Keratinocyte (primary cell): ENCODE measurements at regions not wholly inside any gene's neighbourhood (a gene's known extent, or its start where the extent isn't known, plus 50 kb on each side); places are given as distances from the start of the nearest gene placed in this dataset.

ENCODE experiments used
- CTCF ChIP-seq, 3 experiments: IDR thresholded peaks in 1 of 3; conservative IDR thresholded peaks in 1 of 3; optimal IDR thresholded peaks in 1 of 3; 2 replicates in 2 of 3; 3 replicates in 1 of 3; pipeline versions ENCODE3 to v1.5.1; 2011; ENCODE audit warnings: low read length in 3 of 3, mild to moderate bottlenecking in 3 of 3, moderate library complexity in 2 of 3, control low read depth in 1 of 3, inconsistent platforms in 1 of 3; ENCODE audit not compliant: insufficient read depth in 2 of 3; ENCODE audit errors: extremely low read depth in 1 of 3
- EZH2 ChIP-seq: IDR thresholded peaks from one replicate; pipeline ENCODE4 v1.6.1; 2012; ENCODE audit warnings: inconsistent platforms, mild to moderate bottlenecking, low read length, moderate library complexity

GRCh38 chr5:52139888-52140615 lies 647.7 kb upstream of the ITGA1 start:
- TF ChIP-seq CTCF (optimal IDR thresholded peaks at IDR 0.05 in 1 of 3, IDR thresholded peaks at IDR 0.05 in 1 of 3, conservative IDR thresholded peaks at IDR 0.05 in 1 of 3; ENCODE audit: extremely low read depth in 1 of 3, insufficient read depth in 2 of 3, low read length in 3 of 3) (no peak), EZH2 (no peak)
